CD14-positive monocyte (primary cell): ENCODE measurements at regions not wholly inside any gene's neighbourhood (a gene's known extent, or its start where the extent isn't known, plus 50 kb on each side); places are given as distances from the start of the nearest gene placed in this dataset.

Experiments used
- DNase-seq, 3 donors: peaks; one replicate each; pipeline ENCODE4 v3.0.0-alpha.2; 2011 to 2022
- H2AFZ ChIP-seq: 2 replicates; pipeline ENCODE4 v1.6.0; 2012; ENCODE audit warnings: mild to moderate bottlenecking, low read depth, low read length, inconsistent platforms; ENCODE audit not compliant: insufficient read depth, poor library complexity, severe bottlenecking
- H3K27ac ChIP-seq, 2 donors: 1 replicate in 1 of 2; 2 replicates in 1 of 2; pipeline ENCODE4 v1.5.1; 2012 to 2013; ENCODE audit warnings: low read length in 2 of 2, control low read depth in 1 of 2, inconsistent platforms in 1 of 2, low read depth in 1 of 2, mild to moderate bottlenecking in 1 of 2
- H3K27me3 ChIP-seq, 2 donors: one replicate each; pipeline versions ENCODE4 v1.6.0 to v1.6.1; 2011 to 2013; ENCODE audit warnings: low read length in 2 of 2; ENCODE audit not compliant: control insufficient read depth in 2 of 2, insufficient read depth in 2 of 2
- H3K36me3 ChIP-seq, 2 donors: replicated peaks in 1 of 2; 1 replicate in 1 of 2; 2 replicates in 1 of 2; pipeline versions ENCODE4 v1.5.1 to v1.6.1; 2012 to 2013; ENCODE audit warnings: low read length in 2 of 2, control low read depth in 1 of 2, inconsistent platforms in 1 of 2, mild to moderate bottlenecking in 1 of 2; ENCODE audit not compliant: insufficient read depth in 2 of 2, control insufficient read depth in 1 of 2
- H3K4me1 ChIP-seq, 2 donors: 1 replicate in 1 of 2; 2 replicates in 1 of 2; pipeline versions ENCODE4 v1.5.1 to v1.6.1; 2012 to 2013; ENCODE audit warnings: low read length in 2 of 2, control low read depth in 1 of 2, inconsistent platforms in 1 of 2, mild to moderate bottlenecking in 1 of 2, moderate library complexity in 1 of 2; ENCODE audit not compliant: insufficient read depth in 2 of 2, control insufficient read depth in 1 of 2
- H3K4me2 ChIP-seq: replicated peaks from 2 replicates; pipeline ENCODE3; 2012; ENCODE audit warnings: low read length, moderate library complexity, mild to moderate bottlenecking; ENCODE audit not compliant: poor library complexity, severe bottlenecking; ENCODE audit errors: extremely low read depth
- H3K4me3 ChIP-seq, 3 experiments: fragments of 200-600 bp in 1 of 3; sonication (generic) in 1 of 3; replicated peaks in 1 of 3; 1 replicate in 2 of 3; 2 replicates in 1 of 3; pipeline ENCODE4 v1.5.1; 2011 to 2013; ENCODE audit warnings: low read length in 3 of 3, mild to moderate bottlenecking in 3 of 3, control low read depth in 2 of 3, low read depth in 2 of 3, inconsistent platforms in 1 of 3, moderate library complexity in 1 of 3
- H3K79me2 ChIP-seq: 2 replicates; pipeline ENCODE4 v1.6.0; 2012; ENCODE audit warnings: mild to moderate bottlenecking, control low read depth, inconsistent platforms, low read length, moderate library complexity; ENCODE audit not compliant: insufficient read depth
- H3K9ac ChIP-seq: 2 replicates; pipeline ENCODE4 v1.6.0; 2017; ENCODE audit warnings: low read length, mild to moderate bottlenecking; ENCODE audit not compliant: insufficient read depth, poor library complexity, severe bottlenecking
- H3K9me3 ChIP-seq, 2 donors: replicated peaks in 1 of 2; 1 replicate in 1 of 2; 2 replicates in 1 of 2; pipeline versions ENCODE4 v1.5.1 to v1.6.1; 2012 to 2013; ENCODE audit warnings: low read length in 2 of 2, control low read depth in 1 of 2; ENCODE audit not compliant: control insufficient read depth in 1 of 2, insufficient read depth in 1 of 2
- H4K20me1 ChIP-seq: 2 replicates; pipeline ENCODE4 v1.6.0; 2012; ENCODE audit warnings: mild to moderate bottlenecking, low read length, control low read depth, moderate library complexity; ENCODE audit not compliant: insufficient read depth
- H3K27ac Mint-ChIP-seq, 7 donors: one replicate each; pipeline ENCODE4 v1.8.0; 2020; ENCODE audit warnings: mild to moderate bottlenecking in 7 of 7, mixed read lengths in 7 of 7, moderate library complexity in 6 of 7, inconsistent platforms in 2 of 7
- H3K27me3 Mint-ChIP-seq, 3 donors: one replicate each; pipeline ENCODE4 v1.8.0; 2021 to 2022; ENCODE audit warnings: low read depth in 3 of 3, mild to moderate bottlenecking in 3 of 3, mixed read lengths in 3 of 3, moderate library complexity in 3 of 3, inconsistent platforms in 1 of 3
- H3K36me3 Mint-ChIP-seq, 2 donors: one replicate each; pipeline ENCODE4 v1.8.0; 2020; ENCODE audit warnings: mixed read lengths in 2 of 2, inconsistent platforms in 1 of 2, mild to moderate bottlenecking in 1 of 2
- H3K4me1 Mint-ChIP-seq: one replicate; pipeline ENCODE4 v1.8.0; 2020; ENCODE audit warnings: mild to moderate bottlenecking, mixed read lengths
- H3K4me3 Mint-ChIP-seq, 2 donors: one replicate each; pipeline ENCODE4 v1.8.0; 2020; ENCODE audit warnings: mild to moderate bottlenecking in 2 of 2, mixed read lengths in 2 of 2, moderate library complexity in 1 of 2
- H3K9me3 Mint-ChIP-seq, 7 donors: one replicate each; pipeline ENCODE4 v1.8.0; 2020 to 2022; ENCODE audit warnings: mixed read lengths in 7 of 7, mild to moderate bottlenecking in 6 of 7, moderate library complexity in 6 of 7, inconsistent platforms in 2 of 7
- CTCF ChIP-seq: fragments of 200-600 bp; IDR thresholded peaks from one replicate; pipeline ENCODE4 v1.8.0; 2022; ENCODE audit warnings: antibody characterized with exemption, mild to moderate bottlenecking
- WGBS: methylation state at CpG from one replicate; pipeline ENCODE4 v1.1.5; 2013; ENCODE audit warnings: missing lambda C conversion rate; ENCODE audit not compliant: insufficient coverage; 5-methylcytosine and 5-hydroxymethylcytosine counted together
- intact Hi-C, 2 donors: fragments of 100-400 bp; cut with micrococcal nuclease; formaldehyde crosslinking; loops; one replicate each; pipeline versions ENCODE4 v1.15.0 to v1.15.1; 2023

GRCh38 chr5:117255211-117256027, 680.8 kb upstream of the SEMA6A start:
- Histone ChIP-seq H3K27ac (no peak overlapping the region), H3K4me2 (no peak overlapping the region), H2AFZ (no peak overlapping the region), H3K79me2 (no peaks in the 10 kb centered on the region), H3K36me3 (no peaks in the 10 kb centered on the region), H4K20me1 (no peaks in the 10 kb centered on the region), H3K9me3 (no peaks in the 10 kb centered on the region), H3K4me1 (no peaks in the 10 kb centered on the region), H3K9ac (no peak overlapping the region), H3K4me3 (no peak overlapping the region), H3K27me3 (no peaks in the 10 kb centered on the region)
- H3K27me3 Mint-ChIP-seq = no peaks in the 10 kb centered on the region
- no peaks in the 10 kb centered on the region for H3K4me1 Mint-ChIP-seq
- WGBS = 93% methylated on average over 5 of the region's 10 CpGs
- no peak for DNase-seq
- no peak overlapping the region for H3K27ac Mint-ChIP-seq
- H3K36me3 Mint-ChIP-seq = no peaks in the 10 kb centered on the region
- no peak overlapping the region for H3K4me3 Mint-ChIP-seq
- H3K9me3 Mint-ChIP-seq = peaks cover 0 to 2% (median 0%) of the 10 kb centered on the region in 7 donors
- intact Hi-C loops = no loop called here
- TF ChIP-seq CTCF = no peak

GRCh38 chr5:117252566-117252965, 677.9 kb upstream of the SEMA6A start:
- peaks cover 0 to 3% (median 0%) of the 10 kb centered on the region in 7 donors for H3K9me3 Mint-ChIP-seq
- H3K27me3 ChIP-seq = no peaks in the 10 kb centered on the region

More at GRCh38 chr5:117252566-117252965, 677.9 kb upstream of the SEMA6A start:
- no peak for TF ChIP-seq CTCF
- no peak overlapping the region for H2AFZ ChIP-seq
- H3K4me3 ChIP-seq = no peak overlapping the region
- H3K79me2 ChIP-seq = no peaks in the 10 kb centered on the region
- H3K9ac ChIP-seq = no peak overlapping the region
- intact Hi-C loops = no loop called here
- no peak overlapping the region for H3K27ac ChIP-seq
- H4K20me1 ChIP-seq = no peaks in the 10 kb centered on the region
- H3K4me2 ChIP-seq = no peak overlapping the region
- Mint-ChIP-seq H3K27ac (peak overlapping the region in 1 of 7 donors; percentile 42), H3K4me1 (no peaks in the 10 kb centered on the region), H3K27me3 (no peaks in the 10 kb centered on the region), H3K4me3 (no peak overlapping the region), H3K36me3 (no peaks in the 10 kb centered on the region)
- no peak for DNase-seq
- H3K9me3 ChIP-seq = no peaks in the 10 kb centered on the region
- no peaks in the 10 kb centered on the region for H3K4me1 ChIP-seq
- H3K36me3 ChIP-seq = no peaks in the 10 kb centered on the region
